ENCODE measurements at regions not wholly inside any gene's neighbourhood (a gene's known extent, or its start where the extent isn't known, plus 50 kb on each side); places are given as distances from the start of the nearest gene placed in this dataset.

- H3K9me3 ChIP-seq (ENCODE audit: severe bottlenecking): no peaks in the 10 kb centered on the region
- no peak for DNase-seq
- no peak overlapping the region for H3K27ac ChIP-seq
- no peak for TF ChIP-seq CTCF (IDR thresholded peaks at IDR 0.05; ENCODE audit: low read depth, low read length)
- H3K36me3 ChIP-seq: no peaks in the 10 kb centered on the region
- H3K27me3 ChIP-seq (ENCODE audit: insufficient read depth, low read depth, severe bottlenecking): peaks cover 23% of the 10 kb centered on the region
- H3K4me3 ChIP-seq (ENCODE audit: low read depth, low read length): no peak overlapping the region
Observed at GRCh38 chr20:21936720-21937380, 231.4 kb downstream of the PAX1 start.

GRCh38 chr20:21936261-21936660 lies 230.8 kb downstream of the PAX1 start:
- H3K4me3 ChIP-seq (ENCODE audit: low read depth, low read length): no peak overlapping the region
- H3K27me3 ChIP-seq (ENCODE audit: insufficient read depth, low read depth, severe bottlenecking): peaks cover 17% of the 10 kb centered on the region
- no peaks in the 10 kb centered on the region for H3K9me3 ChIP-seq (ENCODE audit: severe bottlenecking)
- no peak for DNase-seq
- no peak overlapping the region for H3K27ac ChIP-seq
- TF ChIP-seq CTCF (IDR thresholded peaks at IDR 0.05; ENCODE audit: low read depth, low read length): no peak
- no peaks in the 10 kb centered on the region for H3K36me3 ChIP-seq

GRCh38 chr20:21933526-21933925 lies 228.1 kb downstream of the PAX1 start:
- no peaks in the 10 kb centered on the region for H3K36me3 ChIP-seq
- peaks cover 10% of the 10 kb centered on the region for H3K27me3 ChIP-seq (ENCODE audit: insufficient read depth, low read depth, severe bottlenecking)
- no peak overlapping the region for H3K27ac ChIP-seq
- no peak overlapping the region for H3K4me3 ChIP-seq (ENCODE audit: low read depth, low read length)
- no peaks in the 10 kb centered on the region for H3K9me3 ChIP-seq (ENCODE audit: severe bottlenecking)
- no peak for DNase-seq
- no peak for TF ChIP-seq CTCF (IDR thresholded peaks at IDR 0.05; ENCODE audit: low read depth, low read length)

GRCh38 chr20:21921251-21921650 lies 215.8 kb downstream of the PAX1 start:
- Histone ChIP-seq H3K27ac (no peak overlapping the region), H3K36me3 (no peaks in the 10 kb centered on the region), H3K9me3 (ENCODE audit: severe bottlenecking) (no peaks in the 10 kb centered on the region), H3K4me3 (ENCODE audit: low read depth, low read length) (no peak overlapping the region), H3K27me3 (ENCODE audit: insufficient read depth, low read depth, severe bottlenecking) (peaks cover 11% of the 10 kb centered on the region)
- no peak for TF ChIP-seq CTCF (IDR thresholded peaks at IDR 0.05; ENCODE audit: low read depth, low read length)
- DNase-seq: no peak

GRCh38 chr20:21920211-21920610 lies 214.7 kb downstream of the PAX1 start:
- no peaks in the 10 kb centered on the region for H3K9me3 ChIP-seq (ENCODE audit: severe bottlenecking)
- H3K27ac ChIP-seq: no peak overlapping the region
- no peaks in the 10 kb centered on the region for H3K36me3 ChIP-seq
- H3K27me3 ChIP-seq (ENCODE audit: insufficient read depth, low read depth, severe bottlenecking): peaks cover 7% of the 10 kb centered on the region
- H3K4me3 ChIP-seq (ENCODE audit: low read depth, low read length): no peak overlapping the region
- DNase-seq: no peak
- no peak for TF ChIP-seq CTCF (IDR thresholded peaks at IDR 0.05; ENCODE audit: low read depth, low read length)

GRCh38 chr20:21918398-21918797 lies 212.9 kb downstream of the PAX1 start:
- no peak for DNase-seq
- no peak for TF ChIP-seq CTCF (IDR thresholded peaks at IDR 0.05; ENCODE audit: low read depth, low read length)

More at GRCh38 chr20:21918398-21918797, 212.9 kb downstream of the PAX1 start:
- Histone ChIP-seq H3K27ac (no peak overlapping the region), H3K36me3 (no peaks in the 10 kb centered on the region), H3K27me3 (ENCODE audit: insufficient read depth, low read depth, severe bottlenecking) (peaks cover 5% of the 10 kb centered on the region), H3K4me3 (ENCODE audit: low read depth, low read length) (no peak overlapping the region), H3K9me3 (ENCODE audit: severe bottlenecking) (no peaks in the 10 kb centered on the region)

Measured in WERI-Rb-1 (cell line).